PC-3 (cell line): ENCODE measurements at regions not wholly inside any gene's neighbourhood (a gene's known extent, or its start where the extent isn't known, plus 50 kb on each side); places are given as distances from the start of the nearest gene placed in this dataset.

Source experiments
- EZH2 ChIP-seq: fragments of 300-600 bp; sonication (generic); IDR thresholded peaks from one replicate; pipeline ENCODE4 v1.6.1; 2017; ENCODE audit warnings: antibody characterized with exemption, mild to moderate bottlenecking, low read length; ENCODE audit not compliant: unreplicated experiment
- TF ChIP-seq, protein P1 (sequence below): fragments of 300-600 bp; sonication (generic); conservative IDR thresholded peaks from 2 replicates; pipeline ENCODE4 v1.5.1; 2017; ENCODE audit warnings: antibody characterized with exemption, low read depth, mild to moderate bottlenecking, low read length

DNA sequence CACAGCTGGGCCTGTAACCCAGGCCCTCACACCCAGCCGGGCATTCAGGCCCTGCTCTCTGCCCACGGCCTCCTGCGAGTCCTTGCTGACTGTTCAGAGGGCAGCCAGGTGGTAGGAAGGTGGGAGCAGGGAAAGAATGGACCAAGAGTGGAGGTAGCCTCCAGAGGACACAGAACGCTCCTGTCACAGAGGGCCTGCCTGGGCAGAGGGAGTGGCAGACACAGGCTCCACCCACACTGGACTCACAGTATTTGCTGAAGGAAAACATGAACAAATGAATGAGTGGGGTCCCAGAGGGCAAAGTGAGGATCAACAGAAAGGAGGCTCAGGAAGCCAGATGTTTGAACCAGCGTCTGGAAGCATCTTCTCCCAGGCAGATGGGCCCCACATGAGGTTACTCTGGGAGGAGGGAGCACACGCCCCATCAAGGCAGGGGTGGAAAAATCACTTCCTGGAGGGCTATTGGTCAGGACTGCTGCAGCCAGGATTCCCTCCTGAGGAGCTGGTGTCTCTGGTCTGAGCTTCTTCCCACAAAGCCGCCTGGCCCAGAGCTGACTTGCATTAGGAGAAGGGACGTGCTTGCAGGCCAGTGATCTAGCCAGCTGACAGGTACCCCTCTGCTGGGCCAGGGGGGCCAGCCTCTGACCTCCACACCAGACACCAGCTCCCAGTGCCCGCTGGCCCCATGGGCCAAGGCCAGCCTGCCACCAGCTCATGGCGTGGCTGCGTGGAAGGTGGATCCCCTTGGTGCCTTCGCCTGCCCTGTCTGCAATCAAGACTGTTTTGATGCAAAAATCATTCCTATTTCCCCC is 84.0 kb downstream of the THAP12 start:
- TF ChIP-seq EZH2: no peak
- TF ChIP-seq, protein P1, sequence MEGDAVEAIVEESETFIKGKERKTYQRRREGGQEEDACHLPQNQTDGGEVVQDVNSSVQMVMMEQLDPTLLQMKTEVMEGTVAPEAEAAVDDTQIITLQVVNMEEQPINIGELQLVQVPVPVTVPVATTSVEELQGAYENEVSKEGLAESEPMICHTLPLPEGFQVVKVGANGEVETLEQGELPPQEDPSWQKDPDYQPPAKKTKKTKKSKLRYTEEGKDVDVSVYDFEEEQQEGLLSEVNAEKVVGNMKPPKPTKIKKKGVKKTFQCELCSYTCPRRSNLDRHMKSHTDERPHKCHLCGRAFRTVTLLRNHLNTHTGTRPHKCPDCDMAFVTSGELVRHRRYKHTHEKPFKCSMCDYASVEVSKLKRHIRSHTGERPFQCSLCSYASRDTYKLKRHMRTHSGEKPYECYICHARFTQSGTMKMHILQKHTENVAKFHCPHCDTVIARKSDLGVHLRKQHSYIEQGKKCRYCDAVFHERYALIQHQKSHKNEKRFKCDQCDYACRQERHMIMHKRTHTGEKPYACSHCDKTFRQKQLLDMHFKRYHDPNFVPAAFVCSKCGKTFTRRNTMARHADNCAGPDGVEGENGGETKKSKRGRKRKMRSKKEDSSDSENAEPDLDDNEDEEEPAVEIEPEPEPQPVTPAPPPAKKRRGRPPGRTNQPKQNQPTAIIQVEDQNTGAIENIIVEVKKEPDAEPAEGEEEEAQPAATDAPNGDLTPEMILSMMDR: no peak
